ENCODE measurements at regions not wholly inside any gene's neighbourhood (a gene's known extent, or its start where the extent isn't known, plus 50 kb on each side); places are given as distances from the start of the nearest gene placed in this dataset.

- Histone ChIP-seq H3K79me2 (ENCODE audit: low read depth) (no peaks in the 10 kb centered on the region), H4K20me1 (ENCODE audit: low read depth) (no peaks in the 10 kb centered on the region), H2AFZ (replicated peaks) (no peak overlapping the region), H3K4me1 (peaks cover 36% of the 10 kb centered on the region), H3K36me3 (no peaks in the 10 kb centered on the region), H3K27me3 (no peaks in the 10 kb centered on the region), H3K4me2 (peak overlapping the region; percentile 5), H3F3A (ENCODE audit: low read depth) (peaks cover 8% of the 10 kb centered on the region), H3K27ac (no peak overlapping the region), H3K9ac (no peak overlapping the region), H3K4me3 (no peak overlapping the region), H3K9me3 (ENCODE audit: low read depth) (no peaks in the 10 kb centered on the region)
- no peak for DNase-seq (ENCODE audit: low spot score)
- Mint-ChIP-seq H3K36me3 (no peaks in the 10 kb centered on the region), H3K27ac (no peak overlapping the region), H3K4me3 (no peak overlapping the region), H3K4me1 (peaks cover 38% of the 10 kb centered on the region), H3K27me3 (ENCODE audit: insufficient read depth, low read depth) (no peaks in the 10 kb centered on the region), H3K9me3 (no peaks in the 10 kb centered on the region)
- TF ChIP-seq EZH2phosphoT487 (IDR thresholded peaks at IDR 0.05) (no peak), EZH2 (IDR thresholded peaks at IDR 0.05) (no peak), CTCF (IDR thresholded peaks at IDR 0.05) (no peak)
Measured at GRCh38 chr6:97460394-97461080, 177.5 kb upstream of the MMS22L start.

- H3K9me3 ChIP-seq (ENCODE audit: low read depth), result no peaks in the 10 kb centered on the region
- H3K4me2 ChIP-seq, result peak overlapping the region; percentile 5
- H3K36me3 ChIP-seq, result no peaks in the 10 kb centered on the region
- Mint-ChIP-seq H3K4me1 (peaks cover 42% of the 10 kb centered on the region), H3K9me3 (no peaks in the 10 kb centered on the region), H3K27me3 (ENCODE audit: insufficient read depth, low read depth) (no peaks in the 10 kb centered on the region), H3K27ac (no peak overlapping the region), H3K4me3 (no peak overlapping the region), H3K36me3 (no peaks in the 10 kb centered on the region)
- H3K27ac ChIP-seq, result no peak overlapping the region
- H3K27me3 ChIP-seq, result no peaks in the 10 kb centered on the region
- no peak overlapping the region for H3K4me3 ChIP-seq
- DNase-seq (ENCODE audit: low spot score), result no peak
- no peak overlapping the region for H3K9ac ChIP-seq
- no peak overlapping the region for H2AFZ ChIP-seq (replicated peaks)
- no peaks in the 10 kb centered on the region for H4K20me1 ChIP-seq (ENCODE audit: low read depth)
- H3K4me1 ChIP-seq, result peaks cover 42% of the 10 kb centered on the region
- TF ChIP-seq CTCF (IDR thresholded peaks at IDR 0.05), result no peak
- TF ChIP-seq EZH2phosphoT487 (IDR thresholded peaks at IDR 0.05), result no peak
- no peak for TF ChIP-seq EZH2 (IDR thresholded peaks at IDR 0.05)
- peaks cover 15% of the 10 kb centered on the region for H3F3A ChIP-seq (ENCODE audit: low read depth)
- no peaks in the 10 kb centered on the region for H3K79me2 ChIP-seq (ENCODE audit: low read depth)
Measured at GRCh38 chr6:97461218-97461617, 178.2 kb upstream of the MMS22L start.

GRCh38 chr6:97462031-97462430, 179.0 kb upstream of the MMS22L start:
- no peaks in the 10 kb centered on the region for H3K9me3 ChIP-seq (ENCODE audit: low read depth)
- TF ChIP-seq EZH2phosphoT487 (IDR thresholded peaks at IDR 0.05), result no peak
- no peak for TF ChIP-seq CTCF (IDR thresholded peaks at IDR 0.05)
- no peak for TF ChIP-seq EZH2 (IDR thresholded peaks at IDR 0.05)
- no peaks in the 10 kb centered on the region for H4K20me1 ChIP-seq (ENCODE audit: low read depth)
- H3K27ac ChIP-seq, result no peak overlapping the region
- no peaks in the 10 kb centered on the region for H3K9me3 Mint-ChIP-seq
- H3K27ac Mint-ChIP-seq, result no peak overlapping the region
- H3K9ac ChIP-seq, result no peak overlapping the region
- no peaks in the 10 kb centered on the region for H3K79me2 ChIP-seq (ENCODE audit: low read depth)
- H3K27me3 Mint-ChIP-seq (ENCODE audit: insufficient read depth, low read depth), result no peaks in the 10 kb centered on the region
- H3K4me2 ChIP-seq, result no peak overlapping the region
- peaks cover 23% of the 10 kb centered on the region for H3F3A ChIP-seq (ENCODE audit: low read depth)
- H2AFZ ChIP-seq (replicated peaks), result no peak overlapping the region
- no peak overlapping the region for H3K4me3 ChIP-seq
- no peaks in the 10 kb centered on the region for H3K36me3 Mint-ChIP-seq
- no peaks in the 10 kb centered on the region for H3K36me3 ChIP-seq
- no peaks in the 10 kb centered on the region for H3K27me3 ChIP-seq
- no peak for DNase-seq (ENCODE audit: low spot score)
- H3K4me3 Mint-ChIP-seq, result no peak overlapping the region
- peaks cover 50% of the 10 kb centered on the region for H3K4me1 ChIP-seq
- H3K4me1 Mint-ChIP-seq, result peaks cover 49% of the 10 kb centered on the region

All from neural progenitor cell (in vitro differentiated cells).